HAP-1 (cell line): ENCODE measurements at regions not wholly inside any gene's neighbourhood (a gene's known extent, or its start where the extent isn't known, plus 50 kb on each side); places are given as distances from the start of the nearest gene placed in this dataset.

Source experiments
- DNase-seq, 2 experiments: peaks; one replicate each; pipeline ENCODE4 v3.0.0-alpha.2; 2016 to 2020; ENCODE audit warnings: low spot score in 2 of 2
- H3K27me3 ChIP-seq: fragments of 250-450 bp; sonication (Bioruptor Pico); 2 replicates; pipeline ENCODE4 v1.5.1; 2020; ENCODE audit warnings: low read depth, mild to moderate bottlenecking, moderate library complexity
- H3K36me3 ChIP-seq: fragments of 250-450 bp; sonication (Bioruptor Pico); replicated peaks from 2 replicates; pipeline ENCODE4 v1.5.1; 2020; ENCODE audit warnings: mild to moderate bottlenecking
- H3K4me1 ChIP-seq: fragments of 250-450 bp; sonication (Bioruptor Pico); 2 replicates; pipeline ENCODE4 v1.5.1; 2020; ENCODE audit warnings: mild to moderate bottlenecking
- H3K4me3 ChIP-seq: fragments of 250-450 bp; sonication (Bioruptor Pico); 2 replicates; pipeline ENCODE4 v1.5.1; 2020; ENCODE audit warnings: mild to moderate bottlenecking, moderate library complexity
- H3K9me3 ChIP-seq: fragments of 250-450 bp; sonication (Bioruptor Pico); 2 replicates; pipeline ENCODE4 v1.5.1; 2020; ENCODE audit warnings: mild to moderate bottlenecking, moderate library complexity
- in situ Hi-C: fragments of 300-500 bp; cut with MboI; formaldehyde crosslinking; loops from 3 replicates; pipeline ENCODE4 v1.14.3; 2020; ENCODE audit warnings: low sequenced_read_pairs, inconsistent platforms, mixed read lengths

DNA sequence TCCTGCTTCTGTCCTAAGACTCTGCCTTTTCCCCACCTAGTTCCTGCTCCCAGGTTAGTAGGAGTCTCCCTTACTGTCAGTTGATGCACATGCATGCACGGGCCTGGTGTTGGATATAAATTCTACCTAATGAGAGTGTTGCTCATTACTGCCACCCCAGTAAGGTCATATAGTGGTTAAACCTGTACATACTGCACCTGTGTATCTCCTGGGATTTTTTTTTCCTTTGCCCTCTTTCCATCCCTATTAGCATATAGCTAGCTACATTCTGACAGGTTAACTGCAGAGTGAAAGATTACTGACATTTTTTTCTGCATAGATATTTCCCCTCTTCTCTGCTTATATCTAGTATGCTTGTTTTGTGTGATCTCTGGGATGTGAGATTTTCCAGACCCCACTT is 201.5 kb upstream of the PIRT start:
- no peaks in the 10 kb centered on the region for H3K36me3 ChIP-seq
- no peak overlapping the region for H3K4me3 ChIP-seq
- H3K4me1 ChIP-seq: no peaks in the 10 kb centered on the region
- in situ Hi-C loops: no loop called here
- no peak for DNase-seq
- no peaks in the 10 kb centered on the region for H3K27me3 ChIP-seq
- peaks cover 2% of the 10 kb centered on the region for H3K9me3 ChIP-seq

DNA sequence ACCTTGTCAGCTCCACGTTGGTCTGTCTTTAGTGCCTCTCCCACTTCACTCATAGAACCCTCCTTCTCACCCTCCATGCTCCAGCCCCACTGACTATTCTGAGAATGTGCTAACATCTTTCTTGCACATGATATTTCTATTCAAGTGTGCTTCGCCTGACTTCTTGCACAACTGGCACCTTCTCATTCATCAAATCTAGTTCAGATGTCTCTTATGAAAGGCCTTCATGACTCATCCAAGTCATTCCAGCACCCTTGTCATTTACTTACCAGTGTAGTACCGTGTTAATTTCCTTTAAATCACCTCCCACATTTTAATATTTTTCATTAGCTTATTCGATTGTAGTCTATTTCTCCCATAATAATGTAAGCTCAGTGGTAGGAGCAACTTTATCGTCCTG is 197.8 kb upstream of the PIRT start:
- Histone ChIP-seq H3K4me3 (no peak overlapping the region), H3K36me3 (no peaks in the 10 kb centered on the region), H3K27me3 (no peaks in the 10 kb centered on the region), H3K4me1 (no peaks in the 10 kb centered on the region), H3K9me3 (peaks cover 2% of the 10 kb centered on the region; the same call in 1 of the 2 replicates)
- in situ Hi-C loops: no loop called here
- no peak for DNase-seq

DNA sequence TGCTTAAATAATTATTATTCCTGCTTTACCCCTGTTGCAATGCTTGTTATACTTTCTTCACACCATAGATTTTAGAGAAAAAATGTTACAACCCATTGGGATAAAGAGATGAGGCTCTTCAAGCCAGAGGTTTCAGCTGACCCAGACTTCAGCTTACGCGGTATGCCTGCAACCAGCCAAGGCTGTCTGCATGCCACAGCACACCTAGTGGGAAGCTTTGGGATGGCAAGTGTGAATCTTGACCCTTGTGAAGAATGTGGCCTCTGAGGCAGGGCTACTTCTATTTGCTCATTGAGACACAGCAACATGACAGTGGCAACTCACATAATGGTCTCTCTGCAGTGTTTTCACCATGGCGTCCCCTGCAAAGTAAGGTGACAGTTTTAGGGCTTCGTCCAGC is 193.9 kb upstream of the PIRT start:
- in situ Hi-C loops: no loop called here
- no peaks in the 10 kb centered on the region for H3K27me3 ChIP-seq
- H3K36me3 ChIP-seq: no peaks in the 10 kb centered on the region
- no peak for DNase-seq
- H3K9me3 ChIP-seq: no peaks in the 10 kb centered on the region
- no peak overlapping the region for H3K4me3 ChIP-seq
- H3K4me1 ChIP-seq: no peaks in the 10 kb centered on the region

DNA sequence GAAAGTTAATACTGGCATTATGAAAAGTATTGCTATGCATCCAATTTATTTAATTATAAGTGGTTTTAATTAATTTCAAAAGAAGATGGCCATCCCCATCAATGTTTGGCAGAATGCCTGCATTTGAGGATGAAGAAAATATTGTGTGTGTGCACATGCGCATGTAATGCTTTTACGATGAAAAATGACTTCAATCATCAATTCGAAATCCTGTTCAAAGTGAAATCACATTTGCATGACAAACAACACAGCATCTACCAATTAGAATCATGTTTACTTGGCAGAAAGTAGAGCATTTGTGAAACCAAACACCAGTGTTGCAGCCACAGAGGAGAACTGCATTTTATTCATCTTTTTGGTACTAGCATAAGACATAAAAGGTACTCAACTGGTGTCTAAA is 191.9 kb upstream of the PIRT start:
- in situ Hi-C loops: no loop called here
- H3K9me3 ChIP-seq: no peaks in the 10 kb centered on the region
- DNase-seq: no peak
- H3K4me1 ChIP-seq: no peaks in the 10 kb centered on the region
- H3K36me3 ChIP-seq: no peaks in the 10 kb centered on the region
- no peaks in the 10 kb centered on the region for H3K27me3 ChIP-seq
- H3K4me3 ChIP-seq: no peak overlapping the region

DNA sequence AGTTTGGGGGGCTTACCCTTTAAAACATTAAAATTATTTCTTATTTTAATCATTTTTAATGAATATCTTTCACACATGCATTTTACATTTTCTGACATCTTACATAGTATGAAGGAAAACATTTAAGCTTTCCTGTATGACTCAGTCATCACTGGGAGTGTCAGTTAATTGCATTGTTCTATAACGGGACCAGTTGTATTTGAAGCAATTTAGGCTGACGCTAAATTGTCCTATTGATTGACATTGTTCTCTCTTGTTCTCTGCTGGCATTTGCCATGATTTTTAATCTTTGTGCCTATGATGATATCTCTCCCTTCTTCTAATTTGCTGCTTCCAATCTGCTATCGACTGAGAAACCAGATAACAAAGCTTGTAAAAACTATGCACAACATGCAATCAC is 190.5 kb upstream of the PIRT start:
- in situ Hi-C loops: no loop called here
- H3K4me1 ChIP-seq: no peaks in the 10 kb centered on the region
- no peaks in the 10 kb centered on the region for H3K27me3 ChIP-seq
- no peaks in the 10 kb centered on the region for H3K9me3 ChIP-seq
- no peak overlapping the region for H3K4me3 ChIP-seq
- H3K36me3 ChIP-seq: no peaks in the 10 kb centered on the region
- no peak for DNase-seq

DNA sequence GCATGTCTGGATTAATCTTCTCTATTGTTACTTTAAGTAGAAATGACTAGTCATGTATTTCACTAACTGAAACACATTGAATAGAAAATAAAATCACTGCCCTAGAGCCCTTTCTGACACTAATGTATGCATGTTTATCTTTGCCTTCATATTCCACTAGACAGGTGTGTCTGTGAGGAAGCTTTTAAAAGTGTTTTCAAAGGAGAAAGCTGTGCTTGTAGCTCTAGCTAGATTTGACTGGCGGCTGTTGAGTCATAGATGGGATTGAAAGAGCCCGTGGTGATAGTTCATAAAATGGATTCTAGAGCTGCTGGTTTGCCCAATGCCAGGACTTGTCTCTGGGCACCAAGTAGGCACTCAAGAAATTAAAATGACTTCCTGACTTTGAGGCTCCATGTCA is 189.0 kb upstream of the PIRT start:
- in situ Hi-C loops: no loop called here
- Histone ChIP-seq H3K27me3 (no peaks in the 10 kb centered on the region), H3K36me3 (no peaks in the 10 kb centered on the region), H3K4me3 (no peak overlapping the region), H3K9me3 (no peaks in the 10 kb centered on the region), H3K4me1 (no peaks in the 10 kb centered on the region)
- no peak for DNase-seq

DNA sequence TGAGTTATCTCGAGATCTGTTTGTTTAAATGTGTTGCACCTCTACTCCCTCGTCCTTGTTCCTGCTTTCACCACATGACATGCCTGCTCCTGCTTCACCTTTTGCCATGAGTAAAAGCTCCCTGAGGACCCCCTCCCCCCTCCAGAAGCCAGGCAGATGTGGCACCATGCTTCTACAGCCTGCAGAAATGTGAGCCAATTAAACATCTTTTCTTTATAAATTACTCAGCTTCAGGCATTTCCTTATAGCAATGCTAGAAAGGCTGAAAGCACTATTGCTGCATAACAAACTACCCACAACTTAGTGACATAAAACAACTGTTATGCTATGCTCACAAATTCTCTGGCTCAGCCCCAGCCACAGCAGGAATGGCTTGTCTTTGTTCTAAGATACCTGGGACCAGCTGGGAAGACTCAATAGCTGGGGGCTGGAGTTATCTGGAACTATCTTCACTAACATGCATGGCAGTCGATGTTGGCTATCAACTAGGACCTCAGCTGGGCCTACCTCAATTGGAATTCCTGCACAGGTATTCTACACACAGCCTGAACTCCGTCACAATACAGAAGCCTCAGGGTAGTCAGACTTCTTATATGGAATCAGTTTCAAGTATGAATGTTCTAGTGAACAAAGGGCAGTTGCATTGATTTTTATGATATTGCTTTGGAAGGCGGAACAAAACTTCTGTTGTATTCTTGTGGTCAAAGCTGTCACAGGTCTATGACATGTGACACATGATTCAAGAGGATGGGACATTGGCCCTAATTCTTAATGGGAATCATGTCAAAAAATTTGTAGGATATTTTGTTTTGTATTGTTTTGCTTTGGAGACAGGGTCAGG is 186.0 kb upstream of the PIRT start:
- H3K4me3 ChIP-seq: no peak overlapping the region
- in situ Hi-C loops: no loop called here

DNA sequence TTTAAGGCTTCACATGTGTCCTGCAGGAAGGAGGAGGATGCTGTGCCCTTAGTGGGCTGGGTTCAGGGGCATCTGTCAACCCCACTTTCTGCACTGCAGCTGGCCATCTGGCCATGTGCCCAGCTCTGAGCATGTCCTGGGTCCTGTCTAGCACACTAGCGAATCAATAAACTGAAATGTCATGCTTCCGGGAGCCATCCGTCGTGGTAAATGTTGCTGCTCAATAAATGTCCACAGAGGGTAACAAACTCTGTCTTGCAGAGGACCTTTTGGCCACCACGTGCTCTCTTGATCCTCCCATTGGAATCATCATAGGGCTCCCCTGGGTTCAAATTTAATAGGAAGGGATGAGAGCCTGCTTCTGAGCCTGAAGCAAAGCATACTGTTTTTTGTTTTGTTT is 168.6 kb upstream of the PIRT start:
- no peak overlapping the region for H3K4me3 ChIP-seq
- H3K9me3 ChIP-seq: no peaks in the 10 kb centered on the region
- DNase-seq: no peak
- H3K27me3 ChIP-seq: no peaks in the 10 kb centered on the region
- in situ Hi-C loops: no loop called here
- H3K4me1 ChIP-seq: no peaks in the 10 kb centered on the region
- H3K36me3 ChIP-seq: no peaks in the 10 kb centered on the region

More for the DNA sequence above, 186.0 kb upstream of the PIRT start:
- no peaks in the 10 kb centered on the region for H3K9me3 ChIP-seq
- no peak for DNase-seq
- no peaks in the 10 kb centered on the region for H3K36me3 ChIP-seq
- no peaks in the 10 kb centered on the region for H3K27me3 ChIP-seq
- no peaks in the 10 kb centered on the region for H3K4me1 ChIP-seq

DNA sequence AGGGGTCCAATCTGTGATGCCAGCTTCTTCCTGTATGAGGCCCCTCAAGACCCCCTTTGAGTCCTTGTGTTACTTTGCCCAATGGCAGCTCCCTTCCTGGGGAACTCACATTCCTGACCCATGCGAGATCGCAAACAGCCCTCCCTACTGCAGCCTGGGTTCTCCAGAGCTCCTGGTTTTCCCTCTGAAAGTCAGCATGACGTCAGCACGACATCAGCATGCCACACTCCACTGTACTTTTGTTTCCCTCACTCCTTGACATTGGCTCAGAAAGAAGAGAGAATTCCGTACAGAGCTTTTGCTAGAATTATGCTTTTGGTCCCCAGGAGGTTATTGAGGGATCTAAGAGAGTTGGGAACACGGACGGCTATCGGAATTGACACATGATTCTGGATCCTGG is 168.1 kb upstream of the PIRT start:
- no peak for DNase-seq
- no peak overlapping the region for H3K4me3 ChIP-seq
- H3K36me3 ChIP-seq: no peaks in the 10 kb centered on the region
- H3K27me3 ChIP-seq: no peaks in the 10 kb centered on the region
- no peaks in the 10 kb centered on the region for H3K9me3 ChIP-seq
- in situ Hi-C loops: no loop called here
- H3K4me1 ChIP-seq: no peaks in the 10 kb centered on the region

DNA sequence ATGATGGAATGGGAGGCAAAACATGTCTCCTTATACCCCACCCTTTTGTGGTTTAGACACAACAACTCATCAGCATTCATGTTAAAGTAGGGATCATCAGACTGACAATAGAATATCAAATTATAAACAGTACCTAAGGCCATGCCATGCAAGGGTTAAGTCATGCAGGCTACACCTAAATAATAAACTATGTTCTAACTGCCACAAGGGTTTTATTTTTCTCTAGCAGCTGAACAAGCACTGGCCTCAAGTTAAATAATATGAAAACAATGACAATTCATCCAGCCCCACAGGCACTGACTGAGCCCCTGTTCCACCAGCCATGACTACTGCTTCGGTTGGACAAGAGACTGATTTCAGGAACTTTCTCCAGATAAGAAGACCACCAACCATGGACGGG is 164.5 kb upstream of the PIRT start:
- Histone ChIP-seq H3K4me1 (no peaks in the 10 kb centered on the region), H3K36me3 (no peaks in the 10 kb centered on the region), H3K9me3 (no peaks in the 10 kb centered on the region), H3K27me3 (no peaks in the 10 kb centered on the region), H3K4me3 (no peak overlapping the region)
- in situ Hi-C loops: no loop called here
- no peak for DNase-seq

DNA sequence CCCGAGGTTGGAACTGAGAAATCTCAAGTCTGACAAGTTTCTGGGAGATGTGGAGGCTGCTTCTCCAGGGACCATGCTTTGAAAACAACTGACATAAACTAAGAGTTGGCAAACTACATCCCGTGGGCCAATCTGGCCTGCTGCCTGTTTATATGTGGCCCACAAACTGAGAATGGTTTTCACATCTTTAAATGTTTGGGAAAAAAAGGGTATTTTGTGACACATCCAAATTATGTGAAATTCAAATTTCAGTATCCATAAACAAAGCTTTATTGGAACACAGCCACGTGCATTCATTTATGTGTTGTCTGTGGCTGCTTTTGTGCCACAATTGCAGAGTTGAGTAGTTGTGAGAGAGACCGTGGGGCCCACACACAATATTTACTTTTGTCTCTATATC is 163.8 kb upstream of the PIRT start:
- H3K4me3 ChIP-seq: no peak overlapping the region
- no peaks in the 10 kb centered on the region for H3K9me3 ChIP-seq
- no peak for DNase-seq
- no peaks in the 10 kb centered on the region for H3K36me3 ChIP-seq
- in situ Hi-C loops: no loop called here
- H3K4me1 ChIP-seq: no peaks in the 10 kb centered on the region
- no peaks in the 10 kb centered on the region for H3K27me3 ChIP-seq

DNA sequence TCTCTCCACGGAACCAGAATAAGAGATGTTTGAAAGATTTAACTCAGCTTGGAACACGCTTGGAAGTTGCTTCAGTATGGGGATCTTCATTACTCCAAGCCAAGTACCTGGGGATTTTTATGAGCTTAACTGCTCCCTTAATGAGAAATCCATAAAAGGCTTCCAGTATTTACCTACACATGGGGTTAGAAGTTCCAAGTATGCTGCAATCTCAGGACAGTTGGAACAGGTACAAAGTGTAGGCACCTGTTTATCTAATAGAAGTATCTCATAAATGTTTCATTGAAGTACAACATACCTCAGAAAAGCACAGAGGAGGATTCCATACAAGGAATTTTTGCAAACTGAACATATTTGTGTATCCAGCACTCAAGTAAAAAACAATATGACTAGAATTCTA is 161.6 kb upstream of the PIRT start:
- Histone ChIP-seq H3K4me1 (no peaks in the 10 kb centered on the region), H3K4me3 (no peak overlapping the region), H3K9me3 (no peaks in the 10 kb centered on the region), H3K36me3 (no peaks in the 10 kb centered on the region), H3K27me3 (no peaks in the 10 kb centered on the region)
- DNase-seq: no peak
- in situ Hi-C loops: no loop called here

DNA sequence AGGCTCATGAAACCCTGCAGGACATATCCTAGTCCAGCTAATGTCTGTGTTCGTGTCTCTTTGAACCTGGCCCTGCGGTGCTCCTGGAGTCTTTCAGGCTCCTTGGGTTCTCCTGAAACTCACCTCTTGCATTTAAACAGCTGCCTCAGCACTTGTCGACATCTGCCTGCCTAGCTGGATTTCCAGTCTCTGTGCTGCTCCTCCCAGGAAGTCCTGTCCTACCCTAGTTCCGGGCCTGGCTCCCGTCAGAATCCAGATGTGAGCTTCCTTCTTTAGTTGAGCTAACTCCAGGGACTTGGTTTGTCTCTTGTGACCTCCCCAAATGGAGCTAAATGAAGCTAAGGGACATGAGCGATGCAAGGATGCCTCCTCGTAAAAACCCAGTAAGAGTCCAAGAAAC is 155.2 kb upstream of the PIRT start:
- Histone ChIP-seq H3K27me3 (no peaks in the 10 kb centered on the region), H3K4me1 (no peaks in the 10 kb centered on the region), H3K36me3 (no peaks in the 10 kb centered on the region), H3K9me3 (no peaks in the 10 kb centered on the region), H3K4me3 (no peak overlapping the region)
- in situ Hi-C loops: no loop called here
- DNase-seq: no peak

DNA sequence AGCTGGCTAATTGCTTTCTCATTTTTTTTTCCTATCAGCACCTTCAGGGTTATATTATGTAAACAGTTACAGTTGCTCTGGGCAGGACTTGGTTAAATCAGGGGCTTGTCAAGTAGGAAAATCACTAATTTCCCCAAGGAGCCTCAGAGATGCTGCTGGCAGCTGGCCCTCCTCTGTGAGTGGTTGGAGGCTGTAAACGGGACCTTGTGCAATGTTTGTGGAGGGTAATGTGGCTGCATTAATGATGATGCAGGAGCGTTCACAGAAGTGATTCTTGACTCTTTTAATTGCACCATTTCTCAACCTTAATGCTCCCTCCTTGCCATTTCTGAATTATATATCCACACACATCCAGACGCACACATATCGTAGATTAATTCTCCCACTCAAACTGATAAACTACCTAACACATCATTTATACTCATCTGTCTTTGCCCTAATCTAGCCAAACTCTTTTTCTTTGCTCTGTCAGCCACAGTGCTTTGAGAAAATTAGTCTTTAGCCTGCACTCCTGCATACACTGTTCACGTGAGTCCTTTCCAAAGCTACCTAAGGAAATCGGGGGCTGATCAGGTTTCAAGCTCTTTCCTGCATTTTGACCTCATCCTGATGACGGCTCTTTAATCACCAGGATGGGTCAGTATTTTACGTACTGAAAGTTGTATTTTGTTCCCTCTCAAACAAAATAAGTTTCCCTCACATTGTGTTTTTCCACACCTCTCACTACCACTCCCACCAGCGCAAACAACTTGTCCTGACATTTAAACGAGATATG is 154.4 kb upstream of the PIRT start:
- DNase-seq: no peak
- H3K27me3 ChIP-seq: no peaks in the 10 kb centered on the region
- in situ Hi-C loops: no loop called here
- no peaks in the 10 kb centered on the region for H3K36me3 ChIP-seq
- no peaks in the 10 kb centered on the region for H3K9me3 ChIP-seq
- no peaks in the 10 kb centered on the region for H3K4me1 ChIP-seq
- no peak overlapping the region for H3K4me3 ChIP-seq
